GM12878 (cell line): ENCODE measurements at regions not wholly inside any gene's neighbourhood (a gene's known extent, or its start where the extent isn't known, plus 50 kb on each side); places are given as distances from the start of the nearest gene placed in this dataset.

Experiments used
- ATAC-seq: fragments of 200-7000 bp; cut with Tn5 transposase; 3 replicates; pipeline ENCODE4 v1.9.1; 2020; ENCODE audit warnings: mild to moderate bottlenecking, moderate library complexity
- BruUV-seq: library from RNA; stranded (reverse); fragments of 400-500 nt; replicated peaks from 2 replicates; lab custom pipeline; 2021; lab: Mats Ljungman, UMichigan
- CTCF ChIA-PET: fragments of 300-600 bp; sonication (Branson Sonifier 250); formaldehyde crosslinking; extraction: SDS; loops from one replicate; lab custom pipeline; 2021; ENCODE audit warnings: inconsistent platforms; lab: Yijun Ruan, JAX
- POLR2A ChIA-PET: fragments of 350-600 bp; formaldehyde crosslinking; extraction: SDS; loops from one replicate; lab custom pipeline; 2021; ENCODE audit warnings: inconsistent platforms; lab: Charles Lee
- RAD21 ChIA-PET: fragments of 300-600 bp; sonication (Branson Sonifier 250); formaldehyde crosslinking; loops from one replicate; lab custom pipeline; 2023; ENCODE audit warnings: antibody characterized with exemption; ENCODE audit not compliant: unreplicated experiment; lab: Charles Lee
- SMC1A ChIA-PET: fragments of 300-600 bp; sonication (Branson Sonifier 250); formaldehyde crosslinking; loops from one replicate; lab custom pipeline; 2023; ENCODE audit not compliant: unreplicated experiment, uncharacterized antibody; lab: Charles Lee
- DNase-seq: peaks from one replicate; pipeline ENCODE4 v3.0.0-alpha.2; 2011; ENCODE audit warnings: low read depth, low spot score
- FAIRE-seq: peaks from 3 replicates; lab custom pipeline; 2011; peaks lifted over from hg19 to GRCh38; lab: Jason Lieb, UNC
- H2AFZ ChIP-seq: 2 replicates; pipeline ENCODE4 v1.6.0; 2011; ENCODE audit warnings: low read depth, low read length, control low read depth; ENCODE audit not compliant: control insufficient read depth
- H3K27ac ChIP-seq: 2 replicates; pipeline ENCODE4 v1.5.1; 2011; ENCODE audit warnings: control low read depth; ENCODE audit not compliant: control insufficient read depth, insufficient read depth
- H3K27me3 ChIP-seq, 2 experiments: replicated peaks in 1 of 2; 2 replicates each; pipeline versions ENCODE4 v1.6.0 to v1.6.1; 2011; ENCODE audit warnings: low read length in 1 of 2; ENCODE audit not compliant: control insufficient read depth in 2 of 2, insufficient read depth in 2 of 2
- H3K36me3 ChIP-seq, 2 experiments: 2 replicates each; pipeline ENCODE4 v1.5.1; 2011; ENCODE audit warnings: low read length in 1 of 2; ENCODE audit not compliant: control insufficient read depth in 2 of 2, insufficient read depth in 2 of 2
- H3K4me1 ChIP-seq: 2 replicates; pipeline ENCODE4 v1.6.1; 2011; ENCODE audit warnings: mild to moderate bottlenecking, low read length, moderate library complexity, mixed read lengths; ENCODE audit not compliant: control insufficient read depth, insufficient read depth
- H3K4me2 ChIP-seq: 2 replicates; pipeline ENCODE4 v1.6.0; 2011; ENCODE audit warnings: control low read depth; ENCODE audit not compliant: control insufficient read depth, insufficient read depth
- H3K4me3 ChIP-seq: fragments of 200-600 bp; sonication (generic); 2 replicates; pipeline ENCODE4 v1.5.1; 2016
- H3K79me2 ChIP-seq: 2 replicates; pipeline ENCODE4 v1.6.0; 2011; ENCODE audit warnings: low read length; ENCODE audit not compliant: control insufficient read depth, insufficient read depth
- H3K9ac ChIP-seq: 2 replicates; pipeline ENCODE4 v1.8.0; 2011; ENCODE audit warnings: low read length, control low read depth, mixed read lengths; ENCODE audit not compliant: control insufficient read depth, insufficient read depth
- H3K9me3 ChIP-seq: replicated peaks from 3 replicates; pipeline ENCODE4 v1.5.1; 2011; ENCODE audit warnings: mild to moderate bottlenecking, low read length; ENCODE audit not compliant: control insufficient read depth, insufficient read depth
- H4K20me1 ChIP-seq: 2 replicates; pipeline ENCODE4 v1.6.0; 2011; ENCODE audit not compliant: control insufficient read depth, insufficient read depth
- BCLAF1 ChIP-seq: fragments of 450-650 bp; IDR thresholded peaks from 2 replicates; pipeline ENCODE4 v1.6.1; 2017; ENCODE audit warnings: antibody characterized with exemption, mild to moderate bottlenecking, moderate library complexity
- CBFB ChIP-seq: IDR thresholded peaks from 2 replicates; pipeline ENCODE4 v1.6.1; 2016; ENCODE audit warnings: antibody characterized with exemption, low read depth
- EP300 ChIP-seq, 2 experiments: fragments of 150-350 bp in 1 of 2; IDR thresholded peaks; 2 replicates each; pipeline ENCODE4 v1.6.1; 2011 to 2012; ENCODE audit warnings: low read depth in 2 of 2, low read length in 2 of 2, borderline replicate concordance in 1 of 2, improper control_type of control experiment in 1 of 2, inconsistent platforms in 1 of 2; ENCODE audit not compliant: control insufficient read depth in 1 of 2
- ETV6 ChIP-seq, 2 experiments: fragments of 450-650 bp in 1 of 2; IDR thresholded peaks in 1 of 2; conservative IDR thresholded peaks in 1 of 2; 2 replicates each; pipeline ENCODE4 v1.6.1; 2014; ENCODE audit warnings: antibody characterized with exemption in 1 of 2, borderline replicate concordance in 1 of 2, low read depth in 1 of 2, mild to moderate bottlenecking in 1 of 2, moderate library complexity in 1 of 2
- JUNB ChIP-seq: IDR thresholded peaks from 2 replicates; pipeline ENCODE4 v1.6.1; 2016; ENCODE audit warnings: antibody characterized with exemption, mild to moderate bottlenecking
- NFXL1 ChIP-seq: fragments of 450-650 bp; IDR thresholded peaks from 2 replicates; pipeline ENCODE4 v1.6.1; 2017; ENCODE audit warnings: antibody characterized with exemption, mild to moderate bottlenecking, borderline replicate concordance
- NFYA ChIP-seq: IDR thresholded peaks from 2 replicates; pipeline ENCODE4 v1.6.1; 2011; ENCODE audit warnings: low read depth, mild to moderate bottlenecking, low read length, improper control_type of control experiment, borderline replicate concordance
- NR2F1 ChIP-seq: fragments of 450-650 bp; conservative IDR thresholded peaks from 2 replicates; pipeline ENCODE4 v1.6.1; 2017; ENCODE audit warnings: mild to moderate bottlenecking
- RAD21 ChIP-seq: IDR thresholded peaks from 2 replicates; pipeline ENCODE4 v1.6.1; 2011; ENCODE audit warnings: mild to moderate bottlenecking, low read depth, low read length, moderate library complexity; ENCODE audit not compliant: insufficient read depth
- SPI1 ChIP-seq: IDR thresholded peaks from 2 replicates; pipeline ENCODE4 v1.6.1; 2011; ENCODE audit warnings: low read depth, mild to moderate bottlenecking, low read length, moderate library complexity, borderline replicate concordance; ENCODE audit not compliant: insufficient read depth
- ZBED1 ChIP-seq: IDR thresholded peaks from 2 replicates; pipeline ENCODE4 v1.6.1; 2016; ENCODE audit warnings: borderline replicate concordance
- WGBS: methylation state at CpG from one replicate; pipeline ENCODE4 v1.1.6; 2016; ENCODE audit warnings: low lambda C conversion rate; ENCODE audit not compliant: insufficient replicate concordance, insufficient coverage; ENCODE audit errors: missing lambda C conversion rate; 5-methylcytosine and 5-hydroxymethylcytosine counted together
- in situ Hi-C: fragments of 300-500 bp; cut with MboI; formaldehyde crosslinking; loops from 9 replicates; pipeline ENCODE4 v1.14.3; 2018; ENCODE audit warnings: mixed read lengths
- intact Hi-C: fragments of 100-400 bp; cut with micrococcal nuclease; formaldehyde crosslinking; loops from one replicate; pipeline ENCODE4 v1.14.2; 2022; ENCODE audit not compliant: unreplicated experiment
- TF ChIP-seq, protein P1 (sequence below): IDR thresholded peaks from 2 replicates; pipeline ENCODE4 v1.6.1; 2012; ENCODE audit warnings: low read depth, low read length, improper control_type of control experiment
- TF ChIP-seq, protein P2 (sequence below): fragments of 450-650 bp; IDR thresholded peaks from 2 replicates; pipeline ENCODE4 v1.6.1; 2017; ENCODE audit warnings: mild to moderate bottlenecking, low read depth, inconsistent platforms; ENCODE audit not compliant: poor library complexity, severe bottlenecking

GRCh38 chr1:147833231-147833860 lies 69.2 kb upstream of the GJA8 start:
- ATAC-seq = no peak

More at GRCh38 chr1:147833231-147833860, 69.2 kb upstream of the GJA8 start:
- Histone ChIP-seq H3K27ac (no peak overlapping the region), H3K9ac (no peak overlapping the region), H3K4me3 (no peak overlapping the region), H3K4me2 (no peak overlapping the region), H3K36me3 (no peaks in the 10 kb centered on the region), H3K9me3 (no peaks in the 10 kb centered on the region), H4K20me1 (no peaks in the 10 kb centered on the region), H3K27me3 (no peaks in the 10 kb centered on the region; a peak in 1 of 4 replicates)
- in situ Hi-C loops = no loop called here
- POLR2A ChIA-PET = no interaction called here
- no peak for FAIRE-seq
- WGBS = 53% methylated on average over 3 of the region's 3 CpGs
- no peak for TF ChIP-seq CBFB
- TF ChIP-seq, protein P1, sequence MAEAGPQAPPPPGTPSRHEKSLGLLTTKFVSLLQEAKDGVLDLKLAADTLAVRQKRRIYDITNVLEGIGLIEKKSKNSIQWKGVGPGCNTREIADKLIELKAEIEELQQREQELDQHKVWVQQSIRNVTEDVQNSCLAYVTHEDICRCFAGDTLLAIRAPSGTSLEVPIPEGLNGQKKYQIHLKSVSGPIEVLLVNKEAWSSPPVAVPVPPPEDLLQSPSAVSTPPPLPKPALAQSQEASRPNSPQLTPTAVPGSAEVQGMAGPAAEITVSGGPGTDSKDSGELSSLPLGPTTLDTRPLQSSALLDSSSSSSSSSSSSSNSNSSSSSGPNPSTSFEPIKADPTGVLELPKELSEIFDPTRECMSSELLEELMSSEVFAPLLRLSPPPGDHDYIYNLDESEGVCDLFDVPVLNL = no peak
- no peak for TF ChIP-seq BCLAF1
- no peak for TF ChIP-seq SPI1
- no peak for TF ChIP-seq EP300 (IDR thresholded peaks at IDR 0.05; ENCODE audit: borderline replicate concordance in 1 of 2, control insufficient read depth in 1 of 2, low read depth in 2 of 2, low read length in 2 of 2)
- no peak for TF ChIP-seq ZBED1
- no peak for TF ChIP-seq NR2F1
- TF ChIP-seq RAD21 = no peak
- no peak for TF ChIP-seq JUNB
- no peak for TF ChIP-seq ETV6 (conservative IDR thresholded peaks at IDR 0.05 in 1 of 2, IDR thresholded peaks at IDR 0.05 in 1 of 2; ENCODE audit: borderline replicate concordance in 1 of 2, low read depth in 1 of 2)
- TF ChIP-seq, protein P2, sequence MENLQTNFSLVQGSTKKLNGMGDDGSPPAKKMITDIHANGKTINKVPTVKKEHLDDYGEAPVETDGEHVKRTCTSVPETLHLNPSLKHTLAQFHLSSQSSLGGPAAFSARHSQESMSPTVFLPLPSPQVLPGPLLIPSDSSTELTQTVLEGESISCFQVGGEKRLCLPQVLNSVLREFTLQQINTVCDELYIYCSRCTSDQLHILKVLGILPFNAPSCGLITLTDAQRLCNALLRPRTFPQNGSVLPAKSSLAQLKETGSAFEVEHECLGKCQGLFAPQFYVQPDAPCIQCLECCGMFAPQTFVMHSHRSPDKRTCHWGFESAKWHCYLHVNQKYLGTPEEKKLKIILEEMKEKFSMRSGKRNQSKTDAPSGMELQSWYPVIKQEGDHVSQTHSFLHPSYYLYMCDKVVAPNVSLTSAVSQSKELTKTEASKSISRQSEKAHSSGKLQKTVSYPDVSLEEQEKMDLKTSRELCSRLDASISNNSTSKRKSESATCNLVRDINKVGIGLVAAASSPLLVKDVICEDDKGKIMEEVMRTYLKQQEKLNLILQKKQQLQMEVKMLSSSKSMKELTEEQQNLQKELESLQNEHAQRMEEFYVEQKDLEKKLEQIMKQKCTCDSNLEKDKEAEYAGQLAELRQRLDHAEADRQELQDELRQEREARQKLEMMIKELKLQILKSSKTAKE = no peak
- TF ChIP-seq NFXL1 = no peak
- TF ChIP-seq NFYA = no peak
- TF ChIP-seq, all 136 proteins: peak for 0
- no peak overlapping the region for H2AFZ ChIP-seq
- intact Hi-C loops = no loop called here
- H3K79me2 ChIP-seq = no peaks in the 10 kb centered on the region
- no peaks in the 10 kb centered on the region for H3K4me1 ChIP-seq
- BruUV-seq = no TSS peak
- ChIA-PET RAD21 (no interaction called here), CTCF (no interaction called here), SMC1A (no interaction called here)
- DNase-seq = no peak
